Neural progenitor cell (in vitro differentiated cells): ENCODE measurements at regions not wholly inside any gene's neighbourhood (a gene's known extent, or its start where the extent isn't known, plus 50 kb on each side); places are given as distances from the start of the nearest gene placed in this dataset.

Experiments
- DNase-seq: peaks from one replicate; pipeline ENCODE4 v3.0.0-alpha.2; 2016; ENCODE audit warnings: low spot score
- H2AFZ ChIP-seq: fragments of 200-600 bp; sonication (generic); replicated peaks from 2 replicates; pipeline ENCODE4 v1.6.1; 2016; ENCODE audit warnings: antibody characterized with exemption
- H3F3A ChIP-seq: fragments of 200-600 bp; sonication (generic); 2 replicates; pipeline ENCODE4 v1.6.1; 2016; ENCODE audit warnings: antibody characterized with exemption, low read depth
- H3K27ac ChIP-seq: fragments of 200-600 bp; sonication (generic); 2 replicates; pipeline ENCODE4 v1.5.1; 2016; ENCODE audit warnings: mild to moderate bottlenecking
- H3K27me3 ChIP-seq: fragments of 200-600 bp; sonication (generic); 2 replicates; pipeline ENCODE4 v1.6.1; 2016; ENCODE audit warnings: mild to moderate bottlenecking, moderate library complexity
- H3K36me3 ChIP-seq: fragments of 200-600 bp; sonication (generic); 2 replicates; pipeline ENCODE4 v1.5.1; 2016
- H3K4me1 ChIP-seq: fragments of 200-600 bp; sonication (generic); 2 replicates; pipeline ENCODE4 v1.6.1; 2016; ENCODE audit warnings: mixed run types
- H3K4me2 ChIP-seq: fragments of 200-600 bp; sonication (generic); 2 replicates; pipeline ENCODE4 v1.6.1; 2016
- H3K4me3 ChIP-seq: fragments of 200-600 bp; sonication (generic); 2 replicates; pipeline ENCODE4 v1.5.1; 2016
- H3K79me2 ChIP-seq: fragments of 200-600 bp; sonication (generic); 2 replicates; pipeline ENCODE4 v1.6.1; 2016; ENCODE audit warnings: low read depth
- H3K9ac ChIP-seq: fragments of 200-600 bp; sonication (generic); 2 replicates; pipeline ENCODE4 v1.6.1; 2016
- H3K9me3 ChIP-seq: fragments of 200-600 bp; sonication (generic); 2 replicates; pipeline ENCODE4 v1.5.1; 2016; ENCODE audit warnings: low read depth
- H4K20me1 ChIP-seq: fragments of 200-600 bp; sonication (generic); 2 replicates; pipeline ENCODE4 v1.6.1; 2016; ENCODE audit warnings: low read depth
- H3K27ac Mint-ChIP-seq: 3 replicates; pipeline ENCODE4 v1.8.0; 2021; ENCODE audit warnings: mixed read lengths
- H3K27me3 Mint-ChIP-seq: 2 replicates; pipeline ENCODE4 v1.8.0; 2022; ENCODE audit warnings: low read depth, mild to moderate bottlenecking, inconsistent platforms, moderate library complexity, mixed read lengths; ENCODE audit not compliant: insufficient read depth
- H3K36me3 Mint-ChIP-seq: 3 replicates; pipeline ENCODE4 v1.8.0; 2021; ENCODE audit warnings: mixed read lengths
- H3K4me1 Mint-ChIP-seq: 3 replicates; pipeline ENCODE4 v1.8.0; 2021; ENCODE audit warnings: mixed read lengths
- H3K4me3 Mint-ChIP-seq: 3 replicates; pipeline ENCODE4 v1.8.0; 2021; ENCODE audit warnings: mild to moderate bottlenecking, moderate library complexity, mixed read lengths
- H3K9me3 Mint-ChIP-seq: 3 replicates; pipeline ENCODE4 v1.8.0; 2020; ENCODE audit warnings: mixed read lengths
- EZH2 ChIP-seq: fragments of 200-600 bp; sonication (generic); IDR thresholded peaks from 2 replicates; pipeline ENCODE4 v1.6.1; 2017; ENCODE audit warnings: antibody characterized with exemption, mild to moderate bottlenecking, moderate library complexity
- EZH2phosphoT487 ChIP-seq: fragments of 200-600 bp; sonication (generic); IDR thresholded peaks from 2 replicates; pipeline ENCODE4 v1.6.1; 2017; ENCODE audit warnings: antibody characterized with exemption
- TF ChIP-seq, protein P1 (sequence below): fragments of 200-600 bp; sonication (generic); IDR thresholded peaks from 2 replicates; pipeline ENCODE4 v1.5.1; 2017; ENCODE audit warnings: antibody characterized with exemption, mild to moderate bottlenecking

DNA sequence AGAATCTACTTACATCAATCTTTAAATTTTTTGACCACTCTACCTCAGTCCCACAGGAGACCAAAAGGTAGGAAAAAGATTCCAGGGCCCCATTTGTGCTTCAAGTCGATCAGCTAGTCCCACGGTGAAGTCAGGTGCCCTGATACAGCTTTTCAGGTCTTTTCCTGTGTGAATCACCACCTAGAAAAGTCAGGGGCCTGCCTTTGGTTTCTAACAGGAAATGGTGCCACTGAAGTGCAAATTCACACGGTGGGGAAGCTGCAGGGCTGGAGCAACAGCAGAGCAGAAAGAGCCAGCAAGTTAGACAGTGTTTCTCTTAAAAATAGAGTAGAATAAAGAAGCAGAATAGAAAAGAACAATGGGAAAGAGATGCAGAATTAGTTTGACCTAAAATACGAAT lies 107.5 kb downstream of the KLF12 start:
- Histone ChIP-seq H3K36me3 (no peaks in the 10 kb centered on the region), H3F3A (no peaks in the 10 kb centered on the region), H4K20me1 (no peaks in the 10 kb centered on the region), H3K4me1 (peaks cover 18% of the 10 kb centered on the region), H2AFZ (no peak overlapping the region), H3K27me3 (no peaks in the 10 kb centered on the region), H3K9me3 (no peaks in the 10 kb centered on the region), H3K4me2 (no peak overlapping the region), H3K4me3 (no peak overlapping the region), H3K79me2 (no peaks in the 10 kb centered on the region), H3K9ac (no peak overlapping the region), H3K27ac (no peak overlapping the region)
- H3K4me3 Mint-ChIP-seq, result peak overlapping the region; percentile 77
- H3K36me3 Mint-ChIP-seq, result peaks cover 18% of the 10 kb centered on the region
- H3K4me1 Mint-ChIP-seq, result peaks cover 29% of the 10 kb centered on the region
- H3K27ac Mint-ChIP-seq, result peak overlapping the region; percentile 86
- TF ChIP-seq EZH2, result no peak
- TF ChIP-seq EZH2phosphoT487, result no peak
- TF ChIP-seq, protein P1, sequence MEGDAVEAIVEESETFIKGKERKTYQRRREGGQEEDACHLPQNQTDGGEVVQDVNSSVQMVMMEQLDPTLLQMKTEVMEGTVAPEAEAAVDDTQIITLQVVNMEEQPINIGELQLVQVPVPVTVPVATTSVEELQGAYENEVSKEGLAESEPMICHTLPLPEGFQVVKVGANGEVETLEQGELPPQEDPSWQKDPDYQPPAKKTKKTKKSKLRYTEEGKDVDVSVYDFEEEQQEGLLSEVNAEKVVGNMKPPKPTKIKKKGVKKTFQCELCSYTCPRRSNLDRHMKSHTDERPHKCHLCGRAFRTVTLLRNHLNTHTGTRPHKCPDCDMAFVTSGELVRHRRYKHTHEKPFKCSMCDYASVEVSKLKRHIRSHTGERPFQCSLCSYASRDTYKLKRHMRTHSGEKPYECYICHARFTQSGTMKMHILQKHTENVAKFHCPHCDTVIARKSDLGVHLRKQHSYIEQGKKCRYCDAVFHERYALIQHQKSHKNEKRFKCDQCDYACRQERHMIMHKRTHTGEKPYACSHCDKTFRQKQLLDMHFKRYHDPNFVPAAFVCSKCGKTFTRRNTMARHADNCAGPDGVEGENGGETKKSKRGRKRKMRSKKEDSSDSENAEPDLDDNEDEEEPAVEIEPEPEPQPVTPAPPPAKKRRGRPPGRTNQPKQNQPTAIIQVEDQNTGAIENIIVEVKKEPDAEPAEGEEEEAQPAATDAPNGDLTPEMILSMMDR, result no peak
- peaks cover 7% of the 10 kb centered on the region for H3K9me3 Mint-ChIP-seq
- no peaks in the 10 kb centered on the region for H3K27me3 Mint-ChIP-seq
- no peak for DNase-seq

DNA sequence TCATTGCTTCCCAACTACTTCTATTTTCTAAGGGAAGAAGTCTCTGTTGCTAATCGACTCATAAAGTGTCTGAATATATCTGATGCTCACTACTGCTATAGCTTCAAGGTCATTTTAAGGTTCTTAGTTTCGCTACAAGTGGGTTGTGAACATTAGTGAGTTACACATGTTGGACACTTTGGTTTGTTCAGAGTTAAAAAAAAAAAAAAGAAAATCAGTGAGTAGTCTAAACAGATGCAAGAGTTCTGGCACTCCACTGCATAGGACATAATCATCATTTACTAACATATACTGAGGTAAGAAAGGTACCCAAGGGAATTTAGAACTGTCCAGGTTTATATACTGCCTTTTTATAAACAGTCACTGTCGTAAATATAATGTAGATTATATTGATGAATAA lies 108.8 kb downstream of the KLF12 start:
- no peak overlapping the region for H3K4me3 ChIP-seq
- no peak overlapping the region for H3K27ac ChIP-seq
- H3K27ac Mint-ChIP-seq, result no peak overlapping the region
- H3K27me3 Mint-ChIP-seq, result no peaks in the 10 kb centered on the region
- H3K4me1 ChIP-seq, result peaks cover 18% of the 10 kb centered on the region
- H3K4me2 ChIP-seq, result no peak overlapping the region
- peaks cover 11% of the 10 kb centered on the region for H3K9me3 Mint-ChIP-seq
- peaks cover 22% of the 10 kb centered on the region for H3K36me3 Mint-ChIP-seq
- no peak overlapping the region for H3K9ac ChIP-seq
- H3K4me3 Mint-ChIP-seq, result no peak overlapping the region
- peaks cover 29% of the 10 kb centered on the region for H3K4me1 Mint-ChIP-seq
- no peaks in the 10 kb centered on the region for H4K20me1 ChIP-seq
- H3K79me2 ChIP-seq, result no peaks in the 10 kb centered on the region
- H3K27me3 ChIP-seq, result no peaks in the 10 kb centered on the region
- no peak for DNase-seq
- TF ChIP-seq EZH2 (no peak), EZH2phosphoT487 (no peak)
- TF ChIP-seq, protein P1, result no peak
- no peaks in the 10 kb centered on the region for H3K36me3 ChIP-seq
- no peaks in the 10 kb centered on the region for H3K9me3 ChIP-seq
- H2AFZ ChIP-seq, result no peak overlapping the region
- H3F3A ChIP-seq, result no peaks in the 10 kb centered on the region

DNA sequence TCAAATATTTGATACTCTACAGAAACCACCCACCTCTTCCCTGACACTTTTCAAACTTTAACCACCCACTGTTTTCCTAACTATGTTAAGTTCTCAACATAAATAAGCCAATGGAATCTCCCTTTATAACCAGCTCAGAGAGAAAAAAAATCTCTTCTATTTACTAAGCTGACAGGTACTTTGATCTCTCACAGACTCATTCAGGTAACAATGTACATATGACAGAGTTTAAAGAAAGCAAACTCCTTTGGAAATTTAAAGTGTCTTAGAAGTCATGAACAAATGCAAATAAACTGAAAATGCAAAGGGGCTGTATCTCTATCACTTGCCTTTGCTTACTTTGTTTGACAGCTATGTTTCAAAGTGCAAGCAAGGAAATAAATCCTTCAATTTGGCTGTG lies 109.3 kb downstream of the KLF12 start:
- no peak overlapping the region for H3K27ac ChIP-seq
- H3K36me3 Mint-ChIP-seq, result peaks cover 25% of the 10 kb centered on the region

More for the DNA sequence above, 109.3 kb downstream of the KLF12 start:
- no peaks in the 10 kb centered on the region for H4K20me1 ChIP-seq
- H3K79me2 ChIP-seq, result no peaks in the 10 kb centered on the region
- Mint-ChIP-seq H3K27me3 (no peaks in the 10 kb centered on the region), H3K4me1 (peaks cover 29% of the 10 kb centered on the region), H3K4me3 (no peak overlapping the region), H3K27ac (no peak overlapping the region), H3K9me3 (peaks cover 14% of the 10 kb centered on the region)
- no peak overlapping the region for H2AFZ ChIP-seq
- no peak for DNase-seq
- no peaks in the 10 kb centered on the region for H3K27me3 ChIP-seq
- no peak overlapping the region for H3K9ac ChIP-seq
- no peaks in the 10 kb centered on the region for H3K36me3 ChIP-seq
- H3K4me1 ChIP-seq, result peaks cover 13% of the 10 kb centered on the region
- H3K9me3 ChIP-seq, result no peaks in the 10 kb centered on the region
- H3K4me3 ChIP-seq, result no peak overlapping the region
- no peaks in the 10 kb centered on the region for H3F3A ChIP-seq
- H3K4me2 ChIP-seq, result no peak overlapping the region
- TF ChIP-seq, protein P1, result no peak
- TF ChIP-seq EZH2 (no peak), EZH2phosphoT487 (no peak)
